ENCODE measurements at regions not wholly inside any gene's neighbourhood (a gene's known extent, or its start where the extent isn't known, plus 50 kb on each side); places are given as distances from the start of the nearest gene placed in this dataset.

- Histone ChIP-seq H3K9me2 (ENCODE audit: insufficient read depth) (peaks cover 11% of the 10 kb centered on the region; the same call in 1 of the 2 replicates), H3K79me2 (replicated peaks; ENCODE audit: insufficient read depth) (no peaks in the 10 kb centered on the region), H3K27me3 (ENCODE audit: insufficient read depth) (no peaks in the 10 kb centered on the region), H2AFZ (peak overlapping the region; percentile 12; the same call in 1 of the 2 replicates), H3K4me1 (ENCODE audit: insufficient read depth) (no peaks in the 10 kb centered on the region), H3K4me3 (no peak overlapping the region), H3F3A (replicated peaks; ENCODE audit: low read depth) (no peaks in the 10 kb centered on the region), H3K4me2 (no peak overlapping the region), H4K20me1 (replicated peaks; ENCODE audit: insufficient read depth) (no peaks in the 10 kb centered on the region), H3K36me3 (ENCODE audit: insufficient read depth) (no peaks in the 10 kb centered on the region), H3K27ac (ENCODE audit: low read depth) (no peak overlapping the region)
- no peaks in the 10 kb centered on the region for H3K27me3 Mint-ChIP-seq (ENCODE audit: insufficient read depth, low read depth, poor library complexity)
- peaks cover 2% of the 10 kb centered on the region; the same call in 2 of the 3 replicates for H3K36me3 Mint-ChIP-seq (ENCODE audit: low read depth)
- H3K9me3 Mint-ChIP-seq: no peaks in the 10 kb centered on the region; the same call in 2 of the 3 replicates
- peaks cover 2% of the 10 kb centered on the region; the same call in 1 of the 3 replicates for H3K4me1 Mint-ChIP-seq
- TF ChIP-seq STAT1 (IDR thresholded peaks at IDR 0.05; ENCODE audit: unreplicated experiment): no peak
- TF ChIP-seq CTCF (conservative IDR thresholded peaks at IDR 0.05; ENCODE audit: low read depth in 2 of 2): no peak
- TF ChIP-seq EZH2phosphoT487 (IDR thresholded peaks at IDR 0.05; ENCODE audit: unreplicated experiment): no peak
- no peak for TF ChIP-seq CREB1 (CRISPR knock-in tag; IDR thresholded peaks at IDR 0.05; ENCODE audit: low read depth)
- no peak for ATAC-seq
- H3K27ac Mint-ChIP-seq: no peak overlapping the region
- no peak overlapping the region for H3K4me3 Mint-ChIP-seq
- no peak for DNase-seq (ENCODE audit: low spot score)
These were observed 1097.8 kb upstream of the SLC10A2 start for GRCh38 chr13:104163866-104164630.

GRCh38 chr13:104160536-104160935 is 1094.3 kb upstream of the SLC10A2 start:
- no peak overlapping the region for H2AFZ ChIP-seq
- Mint-ChIP-seq H3K9me3 (no peaks in the 10 kb centered on the region; the same call in 2 of the 3 replicates), H3K4me1 (peaks cover 2% of the 10 kb centered on the region; the same call in 1 of the 3 replicates), H3K27ac (no peak overlapping the region), H3K36me3 (ENCODE audit: low read depth) (peaks cover 5% of the 10 kb centered on the region; the same call in 2 of the 3 replicates), H3K4me3 (no peak overlapping the region), H3K27me3 (ENCODE audit: insufficient read depth, low read depth, poor library complexity) (no peaks in the 10 kb centered on the region)
- H3K79me2 ChIP-seq (replicated peaks; ENCODE audit: insufficient read depth): no peaks in the 10 kb centered on the region
- H3K4me2 ChIP-seq: no peak overlapping the region
- no peaks in the 10 kb centered on the region for H4K20me1 ChIP-seq (replicated peaks; ENCODE audit: insufficient read depth)
- peaks cover 11% of the 10 kb centered on the region; the same call in 1 of the 2 replicates for H3K9me2 ChIP-seq (ENCODE audit: insufficient read depth)
- H3K27ac ChIP-seq (ENCODE audit: low read depth): no peak overlapping the region
- no peak overlapping the region for H3K4me3 ChIP-seq
- H3K36me3 ChIP-seq (ENCODE audit: insufficient read depth): no peaks in the 10 kb centered on the region
- no peaks in the 10 kb centered on the region for H3F3A ChIP-seq (replicated peaks; ENCODE audit: low read depth)
- 0 out of 2 replicates have a peak, but pooled peaks cover 5% of the 10 kb centered on the region for H3K4me1 ChIP-seq (ENCODE audit: insufficient read depth)
- ATAC-seq (no peak), DNase-seq (ENCODE audit: low spot score) (no peak)
- no peaks in the 10 kb centered on the region for H3K27me3 ChIP-seq (ENCODE audit: insufficient read depth)
- TF ChIP-seq STAT1 (IDR thresholded peaks at IDR 0.05; ENCODE audit: unreplicated experiment) (no peak), ZNF331 (CRISPR knock-in tag; IDR thresholded peaks at IDR 0.05; ENCODE audit: low read depth) (no peak), POLR2AphosphoS5 (IDR thresholded peaks at IDR 0.05; ENCODE audit: low read depth) (no peak), CREB1 (CRISPR knock-in tag; IDR thresholded peaks at IDR 0.05; ENCODE audit: low read depth) (no peak), ETS1 (IDR thresholded peaks at IDR 0.05) (no peak), JUNB (IDR thresholded peaks at IDR 0.05; ENCODE audit: unreplicated experiment) (no peak), EZH2 (IDR thresholded peaks at IDR 0.05; ENCODE audit: low read depth, unreplicated experiment) (no peak), ZNF462 (CRISPR knock-in tag; IDR thresholded peaks at IDR 0.05) (no peak), EZH2phosphoT487 (IDR thresholded peaks at IDR 0.05; ENCODE audit: unreplicated experiment) (no peak)

Data from GM23338 (cell line).